ENCODE measurements at regions not wholly inside any gene's neighbourhood (a gene's known extent, or its start where the extent isn't known, plus 50 kb on each side); places are given as distances from the start of the nearest gene placed in this dataset.

DNA sequence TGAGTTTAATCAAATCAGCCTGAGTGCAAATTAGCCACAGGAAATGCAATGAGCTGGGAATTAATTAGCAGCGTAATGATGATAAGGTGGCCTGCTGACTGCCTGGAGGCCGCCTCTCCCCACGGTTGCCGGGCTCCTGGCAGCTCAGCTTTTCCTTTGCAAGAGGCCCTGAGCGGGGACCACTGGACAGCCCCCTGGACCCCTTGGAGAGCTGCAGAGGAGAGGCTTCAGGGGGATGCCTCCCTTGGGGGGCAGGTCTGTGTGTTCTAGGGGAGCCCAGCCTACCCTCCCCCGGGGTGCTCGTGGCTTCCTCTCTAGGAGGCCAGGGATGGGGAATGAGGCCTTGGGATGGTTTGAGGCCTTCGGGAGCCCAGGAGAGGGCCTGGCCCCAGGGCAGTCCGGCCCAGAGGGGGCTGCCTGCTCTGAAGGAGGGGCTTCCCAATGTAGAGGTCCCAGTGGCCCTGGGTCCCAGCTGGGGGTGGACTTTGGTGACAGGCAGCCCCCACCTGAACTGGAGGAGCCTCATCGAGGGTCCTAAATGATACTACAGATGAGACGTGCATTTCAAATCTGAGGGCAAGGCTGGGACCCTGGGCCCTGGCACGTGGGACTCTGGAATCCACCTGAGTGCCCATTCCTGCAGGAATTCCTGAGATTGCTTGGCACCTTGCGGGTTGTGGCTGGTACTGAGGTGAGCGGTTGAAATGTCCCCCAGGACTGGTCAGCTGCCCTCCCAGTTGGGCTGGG is 66.4 kb upstream of the BHLHE23 start:
- H3K4me3 ChIP-seq (ENCODE audit: extremely low read depth, insufficient read depth, low read length, poor library complexity, severe bottlenecking): no peak overlapping the region
- WGBS, 2 experiments (ENCODE audit: insufficient coverage in 2 of 2): 68 to 70% methylated on average over 12 to 13 of the region's 14 CpGs

GRCh38 chr20:63072231-63072791 is 65.5 kb upstream of the BHLHE23 start:
- no peak overlapping the region for H3K4me3 ChIP-seq (ENCODE audit: extremely low read depth, insufficient read depth, low read length, poor library complexity, severe bottlenecking)

More for the DNA sequence above, 66.4 kb upstream of the BHLHE23 start:
- peaks cover 5% of the 10 kb centered on the region for H3K9me3 ChIP-seq (ENCODE audit: control insufficient read depth, low read length)
- H3K27ac ChIP-seq (ENCODE audit: low read depth, low read length, severe bottlenecking): no peak overlapping the region
- no peaks in the 10 kb centered on the region for H3K36me3 ChIP-seq (ENCODE audit: control insufficient read depth, insufficient read depth, low read length)
- H3K4me1 ChIP-seq (ENCODE audit: control insufficient read depth, insufficient read depth, low read length, poor library complexity, severe bottlenecking): no peaks in the 10 kb centered on the region

DNA sequence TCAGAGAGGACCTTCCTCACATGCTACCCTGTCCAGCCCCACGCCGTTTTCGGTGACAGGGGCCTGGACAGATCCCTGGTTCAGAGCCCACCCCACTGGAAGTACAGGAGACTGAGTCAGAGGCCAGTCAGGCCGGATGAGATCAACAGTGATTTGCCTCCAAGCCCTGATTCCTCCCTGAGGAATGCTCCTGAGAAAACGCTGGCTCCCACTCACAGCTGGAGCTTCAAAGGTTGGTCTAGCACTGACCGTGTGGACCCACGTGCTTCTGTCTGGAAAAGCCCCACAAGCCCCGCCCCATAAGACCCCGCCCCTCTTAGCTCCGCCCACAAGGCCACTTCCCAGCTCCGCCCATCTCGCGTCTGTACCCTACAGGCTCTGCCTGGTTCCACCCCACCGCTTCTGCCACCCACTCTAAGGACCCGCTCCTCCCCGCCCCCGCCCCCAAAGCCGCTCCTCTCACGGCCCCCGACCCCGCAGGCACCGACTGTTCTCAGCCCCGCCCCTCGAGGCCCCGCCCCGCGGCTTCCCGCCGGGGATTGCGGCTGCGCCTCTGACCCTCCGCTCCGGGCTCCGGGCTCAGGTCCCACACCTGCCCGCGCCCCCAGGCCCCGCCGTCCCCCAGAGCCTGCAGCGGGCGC is 64.9 kb upstream of the BHLHE23 start:
- no peaks in the 10 kb centered on the region for H3K4me1 ChIP-seq (ENCODE audit: control insufficient read depth, insufficient read depth, low read length, poor library complexity, severe bottlenecking)
- H3K4me3 ChIP-seq (ENCODE audit: extremely low read depth, insufficient read depth, low read length, poor library complexity, severe bottlenecking): no peak overlapping the region
- no peaks in the 10 kb centered on the region for H3K36me3 ChIP-seq (ENCODE audit: control insufficient read depth, insufficient read depth, low read length)
- H3K9me3 ChIP-seq (ENCODE audit: control insufficient read depth, low read length): peaks cover 1% of the 10 kb centered on the region
- WGBS, 2 experiments (ENCODE audit: insufficient coverage in 2 of 2): 10 to 16% methylated on average over 15 to 17 of the region's 40 CpGs
- H3K27ac ChIP-seq (ENCODE audit: low read depth, low read length, severe bottlenecking): no peak overlapping the region

More at GRCh38 chr20:63072231-63072791, 65.5 kb upstream of the BHLHE23 start:
- 14 to 23% methylated on average over 28 to 43 of the region's 52 CpGs for WGBS, 2 experiments (ENCODE audit: insufficient coverage in 2 of 2)
- Histone ChIP-seq H3K36me3 (ENCODE audit: control insufficient read depth, insufficient read depth, low read length) (no peaks in the 10 kb centered on the region), H3K4me1 (ENCODE audit: control insufficient read depth, insufficient read depth, low read length, poor library complexity, severe bottlenecking) (no peaks in the 10 kb centered on the region), H3K27ac (ENCODE audit: low read depth, low read length, severe bottlenecking) (no peak overlapping the region), H3K9me3 (ENCODE audit: control insufficient read depth, low read length) (peaks cover 5% of the 10 kb centered on the region)

- WGBS, 2 experiments (ENCODE audit: insufficient coverage in 2 of 2): 81 to 92% methylated on average over 10 of the region's 11 CpGs
- H3K9me3 ChIP-seq (ENCODE audit: control insufficient read depth, low read length): no peaks in the 10 kb centered on the region
- H3K4me1 ChIP-seq (ENCODE audit: control insufficient read depth, insufficient read depth, low read length, poor library complexity, severe bottlenecking): no peaks in the 10 kb centered on the region
- H3K36me3 ChIP-seq (ENCODE audit: control insufficient read depth, insufficient read depth, low read length): no peaks in the 10 kb centered on the region
- no peak overlapping the region for H3K27ac ChIP-seq (ENCODE audit: low read depth, low read length, severe bottlenecking)
- no peak overlapping the region for H3K4me3 ChIP-seq (ENCODE audit: extremely low read depth, insufficient read depth, low read length, poor library complexity, severe bottlenecking)
Measured at GRCh38 chr20:63070771-63071540, 64.2 kb upstream of the BHLHE23 start.

- Histone ChIP-seq H3K4me1 (ENCODE audit: control insufficient read depth, insufficient read depth, low read length, poor library complexity, severe bottlenecking) (no peaks in the 10 kb centered on the region), H3K4me3 (ENCODE audit: extremely low read depth, insufficient read depth, low read length, poor library complexity, severe bottlenecking) (no peak overlapping the region), H3K9me3 (ENCODE audit: control insufficient read depth, low read length) (no peaks in the 10 kb centered on the region), H3K27ac (ENCODE audit: low read depth, low read length, severe bottlenecking) (no peak overlapping the region), H3K36me3 (ENCODE audit: control insufficient read depth, insufficient read depth, low read length) (no peaks in the 10 kb centered on the region)
- 14 to 24% methylated on average over 1 to 2 of the region's 3 CpGs for WGBS, 2 experiments (ENCODE audit: insufficient coverage in 2 of 2)
Measured at GRCh38 chr20:63070301-63070625, 63.5 kb upstream of the BHLHE23 start.

DNA sequence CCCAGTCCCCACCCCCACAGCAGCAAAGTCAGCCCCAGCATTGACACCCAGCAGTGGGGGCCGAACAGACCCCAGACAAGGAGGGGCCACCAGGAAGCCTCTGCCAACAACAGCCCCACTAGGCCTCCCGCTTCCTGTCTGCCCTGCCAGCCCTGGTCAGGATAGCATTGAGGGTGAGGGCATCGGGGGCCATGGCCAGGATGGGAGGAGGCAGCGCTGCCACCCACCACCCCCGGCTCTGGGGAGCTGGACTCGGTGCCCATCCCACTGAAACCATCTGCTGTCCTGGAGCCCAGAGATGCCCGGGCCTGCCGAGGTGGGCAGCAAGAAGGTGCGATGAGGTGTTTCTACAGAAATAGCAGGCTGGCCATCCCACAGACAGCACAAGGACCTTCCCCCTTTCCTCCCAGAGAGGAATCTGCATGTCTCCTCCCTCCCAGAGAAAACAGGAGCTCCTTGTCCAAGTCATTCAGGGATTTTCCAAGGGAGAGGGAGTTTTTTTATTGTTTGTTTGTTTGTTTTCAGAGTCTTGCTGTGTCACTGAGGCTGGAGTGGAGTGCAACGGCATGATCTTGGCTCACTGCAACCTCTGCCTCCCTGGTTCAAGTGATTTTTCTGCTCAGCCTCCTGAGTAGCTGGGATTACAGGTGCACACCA is 62.1 kb upstream of the BHLHE23 start:
- no peak overlapping the region for H3K27ac ChIP-seq (ENCODE audit: low read depth, low read length, severe bottlenecking)
- H3K36me3 ChIP-seq (ENCODE audit: control insufficient read depth, insufficient read depth, low read length): no peaks in the 10 kb centered on the region
- WGBS, 2 experiments (ENCODE audit: insufficient coverage in 2 of 2): 74 to 90% methylated on average over 6 to 10 of the region's 10 CpGs
- no peaks in the 10 kb centered on the region for H3K4me1 ChIP-seq (ENCODE audit: control insufficient read depth, insufficient read depth, low read length, poor library complexity, severe bottlenecking)
- no peaks in the 10 kb centered on the region for H3K9me3 ChIP-seq (ENCODE audit: control insufficient read depth, low read length)
- H3K4me3 ChIP-seq (ENCODE audit: extremely low read depth, insufficient read depth, low read length, poor library complexity, severe bottlenecking): no peak overlapping the region

DNA sequence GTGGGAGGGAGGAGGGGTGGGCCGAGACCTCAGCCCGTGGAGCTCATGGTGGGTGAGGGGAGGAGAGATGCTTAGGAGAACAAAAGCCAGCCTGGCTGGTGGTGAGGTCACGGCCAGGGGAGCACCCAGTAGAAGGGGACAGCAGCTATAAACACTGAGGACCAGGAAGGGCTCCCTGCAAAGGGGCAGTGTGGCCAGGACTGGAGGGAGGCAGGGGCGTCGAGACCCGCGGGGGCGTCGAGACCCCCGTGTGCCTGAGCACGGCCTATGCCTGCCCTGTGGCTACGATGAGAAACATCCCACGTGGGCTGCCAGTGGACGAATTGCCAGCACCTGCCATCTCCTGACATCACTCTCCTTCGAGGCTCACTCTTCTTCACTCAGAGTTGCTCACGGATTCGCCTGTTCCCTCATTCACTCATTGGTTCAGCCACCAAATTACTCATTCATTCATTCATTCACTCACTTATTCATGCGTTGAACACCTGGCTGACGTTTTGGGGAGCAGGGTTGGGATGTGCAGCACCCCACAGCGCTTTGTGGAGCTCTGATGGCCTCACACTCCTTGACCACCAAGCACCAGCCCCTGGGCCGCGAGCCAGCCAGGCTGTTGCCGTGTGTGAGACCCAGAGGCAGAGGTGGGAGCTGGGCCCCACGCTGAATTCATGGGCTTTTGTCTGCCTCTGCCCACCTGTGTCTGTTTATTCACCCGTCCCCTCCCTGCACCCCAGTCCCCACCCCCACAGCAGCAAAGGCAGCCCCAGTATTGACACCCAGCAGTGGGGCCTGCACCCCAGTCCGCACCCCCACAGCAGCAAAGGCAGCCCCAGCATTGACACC is 61.2 kb upstream of the BHLHE23 start:
- Histone ChIP-seq H3K36me3 (ENCODE audit: control insufficient read depth, insufficient read depth, low read length) (no peaks in the 10 kb centered on the region), H3K4me1 (ENCODE audit: control insufficient read depth, insufficient read depth, low read length, poor library complexity, severe bottlenecking) (no peaks in the 10 kb centered on the region), H3K27ac (ENCODE audit: low read depth, low read length, severe bottlenecking) (no peak overlapping the region), H3K9me3 (ENCODE audit: control insufficient read depth, low read length) (no peaks in the 10 kb centered on the region), H3K4me3 (ENCODE audit: extremely low read depth, insufficient read depth, low read length, poor library complexity, severe bottlenecking) (no peak overlapping the region)
- 89% methylated on average over 20 to 23 of the region's 26 CpGs for WGBS, 2 experiments (ENCODE audit: insufficient coverage in 2 of 2)

- Histone ChIP-seq H3K27ac (ENCODE audit: low read depth, low read length, severe bottlenecking) (no peak overlapping the region), H3K9me3 (ENCODE audit: control insufficient read depth, low read length) (no peaks in the 10 kb centered on the region), H3K36me3 (ENCODE audit: control insufficient read depth, insufficient read depth, low read length) (no peaks in the 10 kb centered on the region), H3K4me3 (ENCODE audit: extremely low read depth, insufficient read depth, low read length, poor library complexity, severe bottlenecking) (no peak overlapping the region), H3K4me1 (ENCODE audit: control insufficient read depth, insufficient read depth, low read length, poor library complexity, severe bottlenecking) (no peaks in the 10 kb centered on the region)
- WGBS, 2 experiments (ENCODE audit: insufficient coverage in 2 of 2): 83 to 86% methylated on average over 7 to 11 of the region's 12 CpGs
Measured at GRCh38 chr20:63067266-63067635, 60.5 kb upstream of the BHLHE23 start.

DNA sequence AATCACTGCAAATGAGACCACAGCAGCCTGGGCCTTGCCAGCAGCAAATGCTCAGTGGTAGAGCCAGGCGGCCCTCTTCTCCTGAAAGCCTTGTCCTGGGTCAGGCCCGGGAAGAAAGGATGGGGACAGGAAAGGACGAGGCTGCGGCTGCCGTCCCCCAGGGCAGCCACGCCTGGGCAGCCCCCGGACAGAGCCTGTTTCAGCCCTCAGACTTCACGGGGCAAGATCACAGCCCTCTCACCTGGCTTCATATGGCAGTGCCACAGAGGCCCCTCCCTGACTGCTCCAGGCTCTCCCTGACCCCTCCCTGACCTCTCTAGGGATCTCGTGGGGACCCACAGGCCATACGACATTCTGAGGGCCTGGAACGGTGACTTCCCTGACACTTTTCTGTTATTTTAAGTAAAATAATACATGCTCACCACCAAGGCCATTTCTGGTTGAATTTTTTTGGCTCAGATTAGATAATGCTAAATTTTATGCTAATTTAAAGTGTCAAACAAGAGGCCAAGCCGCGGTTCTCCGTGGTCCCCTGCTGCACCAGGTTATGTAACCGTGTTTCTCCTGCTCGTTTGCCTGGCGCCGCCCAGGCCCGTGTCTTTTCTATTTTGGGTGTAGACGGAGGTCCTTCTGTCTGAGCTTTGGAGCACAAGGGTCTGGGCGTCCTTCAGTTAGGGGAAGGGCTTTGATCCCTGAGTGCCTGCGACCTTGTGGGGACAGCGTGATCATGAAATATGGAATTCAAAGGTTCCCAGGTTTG is 59.9 kb upstream of the BHLHE23 start:
- H3K4me3 ChIP-seq (ENCODE audit: extremely low read depth, insufficient read depth, low read length, poor library complexity, severe bottlenecking): no peak overlapping the region
- no peaks in the 10 kb centered on the region for H3K4me1 ChIP-seq (ENCODE audit: control insufficient read depth, insufficient read depth, low read length, poor library complexity, severe bottlenecking)
- H3K27ac ChIP-seq (ENCODE audit: low read depth, low read length, severe bottlenecking): no peak overlapping the region
- 85 to 89% methylated on average over 17 to 19 of the region's 23 CpGs for WGBS, 2 experiments (ENCODE audit: insufficient coverage in 2 of 2)
- peaks cover under 1% of the 10 kb centered on the region for H3K9me3 ChIP-seq (ENCODE audit: control insufficient read depth, low read length)
- H3K36me3 ChIP-seq (ENCODE audit: control insufficient read depth, insufficient read depth, low read length): no peaks in the 10 kb centered on the region

Data from mesodermal cell (in vitro differentiated cells).